ENCODE measurements at regions not wholly inside any gene's neighbourhood (a gene's known extent, or its start where the extent isn't known, plus 50 kb on each side); places are given as distances from the start of the nearest gene placed in this dataset.

DNA sequence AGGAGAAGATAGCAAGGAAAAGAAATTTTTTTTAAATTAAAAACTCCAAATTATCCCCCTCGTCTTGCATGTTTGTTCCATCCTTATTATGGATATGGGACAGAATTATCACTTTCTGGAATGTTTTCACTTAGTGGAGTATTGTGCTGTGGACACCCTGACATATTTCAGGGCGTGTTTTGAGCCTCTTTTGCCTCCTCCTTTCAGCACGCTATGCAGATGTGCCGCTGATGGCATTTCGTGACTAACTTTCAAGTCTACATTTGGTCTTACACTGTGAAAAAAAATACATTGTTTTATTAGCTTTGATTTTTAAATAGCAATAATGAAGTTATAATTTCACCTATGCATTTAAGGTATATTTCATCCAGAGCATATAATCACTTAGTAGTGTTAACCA, 738.7 kb downstream of the LTN1 start:
- H3K4me3 ChIP-seq (ENCODE audit: low read depth, low read length): no peak overlapping the region
- no peak for DNase-seq (ENCODE audit: low read depth)
- TF ChIP-seq, protein P1, sequence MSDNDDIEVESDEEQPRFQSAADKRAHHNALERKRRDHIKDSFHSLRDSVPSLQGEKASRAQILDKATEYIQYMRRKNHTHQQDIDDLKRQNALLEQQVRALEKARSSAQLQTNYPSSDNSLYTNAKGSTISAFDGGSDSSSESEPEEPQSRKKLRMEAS (IDR thresholded peaks at IDR 0.05; ENCODE audit: low read depth, low read length): no peak
- TF ChIP-seq, protein P2, sequence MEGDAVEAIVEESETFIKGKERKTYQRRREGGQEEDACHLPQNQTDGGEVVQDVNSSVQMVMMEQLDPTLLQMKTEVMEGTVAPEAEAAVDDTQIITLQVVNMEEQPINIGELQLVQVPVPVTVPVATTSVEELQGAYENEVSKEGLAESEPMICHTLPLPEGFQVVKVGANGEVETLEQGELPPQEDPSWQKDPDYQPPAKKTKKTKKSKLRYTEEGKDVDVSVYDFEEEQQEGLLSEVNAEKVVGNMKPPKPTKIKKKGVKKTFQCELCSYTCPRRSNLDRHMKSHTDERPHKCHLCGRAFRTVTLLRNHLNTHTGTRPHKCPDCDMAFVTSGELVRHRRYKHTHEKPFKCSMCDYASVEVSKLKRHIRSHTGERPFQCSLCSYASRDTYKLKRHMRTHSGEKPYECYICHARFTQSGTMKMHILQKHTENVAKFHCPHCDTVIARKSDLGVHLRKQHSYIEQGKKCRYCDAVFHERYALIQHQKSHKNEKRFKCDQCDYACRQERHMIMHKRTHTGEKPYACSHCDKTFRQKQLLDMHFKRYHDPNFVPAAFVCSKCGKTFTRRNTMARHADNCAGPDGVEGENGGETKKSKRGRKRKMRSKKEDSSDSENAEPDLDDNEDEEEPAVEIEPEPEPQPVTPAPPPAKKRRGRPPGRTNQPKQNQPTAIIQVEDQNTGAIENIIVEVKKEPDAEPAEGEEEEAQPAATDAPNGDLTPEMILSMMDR (IDR thresholded peaks at IDR 0.05; ENCODE audit: low read depth, low read length): no peak
- TF ChIP-seq MYC (IDR thresholded peaks at IDR 0.05; ENCODE audit: low read depth, low read length): no peak
- no peak for TF ChIP-seq POLR2A (IDR thresholded peaks at IDR 0.05; ENCODE audit: extremely low read depth, insufficient read length)

DNA sequence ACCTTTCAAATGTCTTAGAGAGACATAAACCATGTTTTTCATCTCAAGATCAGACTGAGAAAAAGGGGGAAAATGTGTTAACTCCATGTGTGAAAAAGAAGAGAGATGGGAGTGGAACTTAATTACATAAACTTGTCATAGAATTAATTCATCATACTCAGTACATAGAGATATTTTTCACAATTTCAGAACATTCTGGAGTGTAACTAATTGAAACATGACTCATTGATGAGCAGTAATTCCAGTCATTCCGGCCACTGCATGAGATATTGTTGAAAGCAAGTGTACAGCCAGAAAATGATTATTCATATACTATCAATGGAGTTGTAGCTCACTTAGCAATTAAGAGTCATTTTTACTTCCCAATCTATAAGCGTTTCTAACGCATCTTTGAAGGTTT, 739.3 kb downstream of the LTN1 start:
- H3K4me3 ChIP-seq (ENCODE audit: low read depth, low read length): no peak overlapping the region
- DNase-seq (ENCODE audit: low read depth): no peak
- no peak for TF ChIP-seq POLR2A (IDR thresholded peaks at IDR 0.05; ENCODE audit: extremely low read depth, insufficient read length)
- TF ChIP-seq, protein P2 (IDR thresholded peaks at IDR 0.05; ENCODE audit: low read depth, low read length): no peak
- no peak for TF ChIP-seq MYC (IDR thresholded peaks at IDR 0.05; ENCODE audit: low read depth, low read length)

DNA sequence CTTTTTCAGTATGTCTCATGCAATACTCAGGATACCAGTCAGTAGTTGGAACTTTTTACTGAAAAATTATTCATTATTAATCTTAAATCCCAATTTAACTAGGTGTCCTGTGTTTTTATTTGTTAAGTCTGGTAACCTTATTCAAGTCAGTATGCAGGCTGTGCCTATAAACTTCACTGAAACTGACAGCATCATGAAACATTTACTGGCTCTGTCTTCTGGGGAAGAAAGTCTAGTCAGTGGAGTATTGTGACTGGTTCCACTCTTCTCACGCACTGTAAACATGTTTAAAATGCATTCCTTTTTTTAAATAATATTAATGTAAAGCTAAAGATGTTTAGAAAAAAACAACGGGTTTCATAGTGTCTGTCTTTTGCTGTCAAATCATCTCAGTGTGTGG, 739.7 kb downstream of the LTN1 start:
- H3K4me3 ChIP-seq (ENCODE audit: low read depth, low read length): no peak overlapping the region
- no peak for DNase-seq (ENCODE audit: low read depth)
- TF ChIP-seq MYC (IDR thresholded peaks at IDR 0.05; ENCODE audit: low read depth, low read length) (no peak), POLR2A (IDR thresholded peaks at IDR 0.05; ENCODE audit: extremely low read depth, insufficient read length) (no peak)
- TF ChIP-seq, protein P2 (IDR thresholded peaks at IDR 0.05; ENCODE audit: low read depth, low read length): no peak
- TF ChIP-seq, protein P1 (IDR thresholded peaks at IDR 0.05; ENCODE audit: low read depth, low read length): no peak

DNA sequence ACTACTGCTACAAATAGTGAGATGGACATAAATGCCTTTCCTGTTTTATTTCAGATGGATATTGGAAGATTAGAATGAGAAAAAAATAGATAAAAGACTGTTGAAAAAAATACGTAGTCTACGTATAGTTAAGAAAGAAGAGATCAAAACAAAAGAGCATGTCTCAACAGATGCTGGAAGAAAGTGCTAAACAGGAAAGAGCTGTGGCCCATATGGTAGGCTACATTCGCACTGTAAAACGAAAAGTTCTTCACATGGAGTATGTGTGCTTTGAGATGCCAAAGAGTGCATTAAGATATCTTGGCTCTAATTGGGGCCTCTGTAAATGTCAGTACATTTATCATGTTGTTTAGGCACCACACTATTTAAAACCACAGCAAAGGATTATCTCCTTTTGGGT, 741.7 kb downstream of the LTN1 start:
- TF ChIP-seq MYC (IDR thresholded peaks at IDR 0.05; ENCODE audit: low read depth, low read length): no peak
- TF ChIP-seq, protein P1 (IDR thresholded peaks at IDR 0.05; ENCODE audit: low read depth, low read length): no peak
- TF ChIP-seq, protein P2 (IDR thresholded peaks at IDR 0.05; ENCODE audit: low read depth, low read length): no peak
- no peak for TF ChIP-seq POLR2A (IDR thresholded peaks at IDR 0.05; ENCODE audit: extremely low read depth, insufficient read length)
- DNase-seq (ENCODE audit: low read depth): no peak
- no peak overlapping the region for H3K4me3 ChIP-seq (ENCODE audit: low read depth, low read length)

DNA sequence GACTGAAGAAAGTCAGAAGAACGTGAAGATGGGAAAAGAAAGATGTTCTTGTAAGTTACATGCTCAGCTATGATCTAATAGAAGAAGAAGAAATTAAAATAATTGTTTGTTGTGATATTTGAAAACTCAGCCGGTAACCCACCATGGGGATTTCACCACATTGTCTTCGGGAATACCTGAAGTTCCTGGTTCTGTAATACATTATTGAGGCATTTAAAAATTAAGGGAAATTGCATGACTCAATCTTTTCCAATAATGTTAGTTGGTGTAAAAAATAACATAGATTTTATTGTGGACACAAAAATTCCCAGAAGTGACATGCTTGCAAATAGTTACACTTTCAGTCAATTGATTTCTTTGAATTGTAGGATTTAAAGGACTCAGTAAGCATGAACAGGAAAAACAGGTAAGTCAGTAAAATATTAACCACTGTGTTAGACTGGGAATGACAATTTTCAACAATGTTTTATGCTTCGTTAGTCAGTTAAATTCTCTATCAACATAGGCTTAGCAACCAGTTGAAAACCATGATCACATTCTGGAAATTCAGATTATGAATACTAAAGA, 745.1 kb downstream of the LTN1 start:
- TF ChIP-seq, protein P1 (IDR thresholded peaks at IDR 0.05; ENCODE audit: low read depth, low read length): no peak
- TF ChIP-seq, protein P2 (IDR thresholded peaks at IDR 0.05; ENCODE audit: low read depth, low read length): no peak
- TF ChIP-seq MYC (IDR thresholded peaks at IDR 0.05; ENCODE audit: low read depth, low read length): no peak
- no peak for TF ChIP-seq POLR2A (IDR thresholded peaks at IDR 0.05; ENCODE audit: extremely low read depth, insufficient read length)
- DNase-seq (ENCODE audit: low read depth): no peak

DNA sequence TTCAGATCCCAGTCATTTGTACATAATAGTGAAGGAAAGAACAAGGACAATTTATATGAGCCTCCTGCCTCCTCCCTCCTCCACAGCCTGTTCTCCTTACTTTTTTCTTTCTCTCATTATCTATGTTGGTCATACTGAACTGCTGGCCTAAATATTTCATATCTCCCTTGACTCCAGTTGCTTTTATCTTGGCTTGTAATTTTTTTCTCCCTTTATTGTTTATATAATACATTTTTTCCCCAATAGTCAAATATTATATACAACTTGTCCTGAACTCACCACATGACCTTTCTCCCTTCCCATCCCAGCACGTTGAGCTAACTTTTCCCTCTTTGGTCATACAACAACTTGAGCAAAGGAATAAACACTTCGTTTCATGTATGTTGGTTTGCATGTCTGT, 752.1 kb downstream of the LTN1 start:
- H3K4me3 ChIP-seq (ENCODE audit: low read depth, low read length): no peak overlapping the region
- TF ChIP-seq MYC (IDR thresholded peaks at IDR 0.05; ENCODE audit: low read depth, low read length) (no peak), POLR2A (IDR thresholded peaks at IDR 0.05; ENCODE audit: extremely low read depth, insufficient read length) (no peak)
- TF ChIP-seq, protein P1 (IDR thresholded peaks at IDR 0.05; ENCODE audit: low read depth, low read length): no peak
- TF ChIP-seq, protein P2 (IDR thresholded peaks at IDR 0.05; ENCODE audit: low read depth, low read length): no peak
- no peak for DNase-seq (ENCODE audit: low read depth)

More for the DNA sequence above, 745.1 kb downstream of the LTN1 start:
- H3K4me3 ChIP-seq (ENCODE audit: low read depth, low read length): no peak overlapping the region

All from NB4 (cell line).